ENCODE measurements at regions not wholly inside any gene's neighbourhood (a gene's known extent, or its start where the extent isn't known, plus 50 kb on each side); places are given as distances from the start of the nearest gene placed in this dataset.

DNA sequence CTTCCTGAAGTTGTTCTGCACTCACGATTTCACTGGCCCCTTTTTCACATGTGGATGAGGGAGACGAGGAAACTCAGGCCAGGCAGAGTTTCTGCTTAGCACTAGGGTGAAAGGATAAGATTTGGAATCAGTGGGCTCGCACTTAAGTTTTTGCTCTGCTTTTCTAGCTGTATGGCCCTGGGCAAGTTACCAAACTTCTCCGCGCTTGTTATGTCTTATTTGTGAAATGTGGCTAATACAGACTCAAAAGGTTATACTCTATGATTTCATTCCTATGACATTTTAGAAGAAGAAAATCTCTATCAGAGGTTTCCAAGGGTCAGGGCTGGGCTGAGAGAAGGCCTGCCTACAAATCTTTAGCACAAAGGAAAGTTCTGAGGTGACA lies 191.9 kb upstream of the LRIG1 start:
- DNase-seq = no peak

DNA sequence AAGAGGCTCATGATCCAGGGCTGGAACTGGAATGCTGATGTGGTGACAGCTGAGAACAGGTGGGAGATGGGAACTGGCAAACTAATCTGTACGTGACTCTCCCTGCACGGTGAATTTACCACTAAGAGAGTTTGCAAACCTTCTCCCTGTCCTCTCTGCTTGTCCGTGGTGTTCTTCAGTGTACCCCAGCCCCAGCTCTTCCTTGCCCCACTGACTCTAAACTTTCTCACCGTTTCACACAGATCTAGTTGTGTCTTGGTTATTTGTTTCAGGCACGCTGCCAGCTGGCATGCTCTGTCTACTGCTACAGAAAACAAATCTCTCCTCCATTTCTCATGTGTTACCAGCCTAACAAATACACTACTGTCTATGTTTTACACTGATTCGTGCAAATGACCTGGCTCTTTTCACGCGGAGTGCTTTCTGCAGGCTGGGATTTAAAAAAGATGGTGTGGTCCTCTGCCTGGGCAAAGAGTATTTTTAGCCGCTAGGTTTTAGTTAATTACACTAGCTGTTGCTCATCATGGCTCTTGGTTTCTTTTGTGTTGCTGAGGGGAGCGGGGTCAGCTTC lies 192.7 kb upstream of the LRIG1 start:
- DNase-seq = no peak

DNA sequence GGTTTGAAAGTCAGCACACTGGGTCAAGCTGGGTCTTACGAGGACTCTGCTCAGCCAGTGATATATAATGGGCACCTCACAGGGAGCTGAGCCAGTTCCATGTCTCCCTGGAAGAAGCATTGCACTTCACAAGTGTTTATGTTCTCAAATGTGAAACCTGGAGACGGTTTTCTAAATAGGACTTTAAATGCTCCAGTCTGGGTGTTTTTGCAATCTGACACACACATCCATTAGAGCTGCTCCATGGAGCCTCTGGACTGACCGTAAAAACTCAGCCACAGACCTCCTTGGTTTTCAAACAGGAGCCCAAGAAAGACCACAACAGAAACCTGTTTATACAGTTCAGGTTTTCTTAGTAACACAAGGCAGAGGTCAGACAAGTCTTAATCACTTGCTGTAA lies 201.3 kb upstream of the LRIG1 start:
- no peak for DNase-seq

DNA sequence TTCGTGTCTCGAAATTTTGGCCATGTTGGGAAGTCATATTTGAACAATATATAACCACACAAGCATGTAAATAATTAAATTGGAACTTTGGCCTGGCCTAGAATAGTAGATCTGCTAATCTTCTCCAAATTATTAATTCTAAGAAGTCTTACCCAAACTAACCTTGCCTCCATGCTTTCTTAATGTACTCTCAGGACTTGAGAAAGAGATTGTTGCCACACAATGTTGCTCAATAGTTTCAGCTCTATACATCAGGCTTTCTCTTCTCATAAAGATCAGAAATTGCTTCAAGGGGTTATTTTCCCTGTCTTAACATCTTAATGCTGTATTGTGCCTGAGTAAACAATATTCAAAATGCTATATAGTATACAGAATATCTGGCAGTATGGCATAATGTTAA lies 202.7 kb upstream of the LRIG1 start:
- no peak for DNase-seq

DNA sequence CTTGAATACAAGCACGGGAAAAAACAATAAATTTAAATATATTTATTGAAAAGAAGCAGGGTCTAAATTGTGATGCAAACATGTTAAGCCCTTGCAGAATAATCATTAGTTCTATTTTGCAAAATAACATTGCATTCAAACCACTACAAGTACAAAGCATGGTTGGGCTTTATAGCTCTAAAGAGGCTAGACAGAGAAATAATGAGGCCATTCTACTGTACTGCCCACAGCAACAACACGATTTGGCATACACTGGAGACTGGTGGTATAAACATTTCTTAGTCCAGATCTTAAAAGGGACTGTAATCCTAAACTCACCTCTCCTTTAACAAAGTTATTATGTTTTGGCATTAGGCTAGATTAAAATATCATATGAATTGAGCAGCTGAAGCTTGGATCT lies 204.3 kb upstream of the LRIG1 start:
- no peak for DNase-seq

DNA sequence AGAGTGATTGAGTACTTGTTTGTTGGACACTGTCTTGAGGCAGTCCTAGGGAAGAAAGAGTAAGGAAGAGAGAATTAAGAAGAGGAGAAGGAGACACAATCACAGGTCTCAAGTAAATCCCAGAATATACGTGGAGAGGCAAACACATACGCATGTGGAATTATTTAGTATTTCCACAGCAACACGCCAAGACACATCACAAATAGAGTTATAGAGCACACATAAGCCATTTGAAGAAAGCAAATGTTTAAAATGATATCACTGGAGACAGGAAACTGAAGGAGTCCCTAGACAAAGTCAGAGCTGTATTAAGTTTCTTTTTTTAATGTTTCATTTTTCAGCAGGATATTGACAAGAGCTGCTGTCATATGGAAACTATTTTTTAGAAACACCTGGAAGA lies 206.1 kb upstream of the LRIG1 start:
- DNase-seq = no peak

DNA sequence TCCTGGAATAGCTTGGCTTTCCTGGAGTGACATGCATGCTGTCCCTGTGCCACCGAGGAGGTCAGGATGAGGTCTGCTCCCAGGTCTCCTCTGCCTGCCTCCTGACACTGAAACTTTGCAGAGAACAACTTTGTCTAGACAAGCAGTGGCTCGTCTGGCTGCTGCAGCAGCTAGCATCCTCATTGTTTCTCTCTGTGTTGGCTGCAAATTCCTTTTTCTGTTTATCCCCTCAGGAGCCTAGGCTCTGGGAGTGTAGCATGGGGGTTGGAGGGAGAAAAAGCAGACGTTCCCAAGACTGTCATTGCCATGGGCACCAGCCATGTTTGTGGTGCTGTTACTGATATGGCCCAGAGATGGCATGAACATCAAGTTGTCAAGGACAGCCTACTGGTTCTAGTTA lies 208.7 kb upstream of the LRIG1 start:
- DNase-seq = no peak

DNA sequence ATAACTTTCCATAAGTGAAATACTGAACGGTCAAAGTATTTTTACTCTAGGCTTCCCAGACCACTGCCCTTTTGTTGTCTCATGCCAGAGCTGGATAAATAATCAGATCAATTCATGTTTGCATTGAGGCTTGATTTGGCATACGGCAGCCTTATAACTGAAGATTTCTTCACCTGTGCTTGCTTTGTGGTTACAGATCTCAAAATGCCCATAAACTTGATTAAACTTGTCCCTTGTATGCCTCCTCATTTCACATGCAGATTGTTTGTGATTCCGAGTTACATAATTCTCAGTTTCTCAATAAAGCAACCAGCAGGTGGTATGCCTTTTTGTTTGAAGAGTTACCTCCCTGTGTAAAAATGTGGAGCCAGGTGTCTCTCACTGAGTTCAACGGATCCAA lies 211.4 kb upstream of the LRIG1 start:
- no peak for DNase-seq

DNA sequence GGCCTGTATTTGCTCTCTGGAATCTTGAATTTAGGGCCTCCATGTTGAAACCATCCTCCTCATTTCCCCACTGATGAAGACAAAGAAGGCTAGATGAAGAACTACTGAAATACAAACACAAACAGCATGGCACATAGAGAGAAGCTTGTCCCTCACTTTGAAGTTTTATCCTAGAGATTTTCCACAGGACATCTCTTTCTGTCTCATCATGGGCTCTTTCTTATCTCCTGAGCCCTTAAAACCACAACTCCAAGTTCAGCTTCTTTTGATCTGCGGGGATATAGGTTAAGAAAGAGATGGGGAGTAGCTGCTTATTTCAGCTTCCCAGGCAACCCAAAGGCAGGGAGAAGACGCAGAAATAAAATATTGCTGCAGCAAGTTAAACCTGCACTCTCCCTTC lies 213.1 kb upstream of the LRIG1 start:
- DNase-seq = no peak

DNA sequence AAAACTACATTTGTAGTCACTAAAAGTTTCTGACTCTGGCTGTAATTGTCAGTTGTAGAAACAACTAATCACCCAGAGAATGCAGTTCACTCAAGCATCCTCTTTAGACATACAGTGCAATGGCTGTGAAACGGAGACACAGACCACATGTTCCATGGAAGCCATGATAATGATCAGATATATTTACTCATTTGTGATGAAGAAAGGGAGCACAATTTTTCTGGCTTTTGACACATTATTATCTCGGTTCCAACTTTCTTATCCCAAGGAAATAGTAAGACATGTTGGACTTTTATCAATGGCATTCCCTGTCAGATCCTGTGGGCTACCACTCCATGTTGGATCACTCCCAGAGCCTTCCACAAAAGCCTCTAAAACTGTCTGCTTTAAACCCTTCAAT lies 215.0 kb upstream of the LRIG1 start:
- no peak for DNase-seq

DNA sequence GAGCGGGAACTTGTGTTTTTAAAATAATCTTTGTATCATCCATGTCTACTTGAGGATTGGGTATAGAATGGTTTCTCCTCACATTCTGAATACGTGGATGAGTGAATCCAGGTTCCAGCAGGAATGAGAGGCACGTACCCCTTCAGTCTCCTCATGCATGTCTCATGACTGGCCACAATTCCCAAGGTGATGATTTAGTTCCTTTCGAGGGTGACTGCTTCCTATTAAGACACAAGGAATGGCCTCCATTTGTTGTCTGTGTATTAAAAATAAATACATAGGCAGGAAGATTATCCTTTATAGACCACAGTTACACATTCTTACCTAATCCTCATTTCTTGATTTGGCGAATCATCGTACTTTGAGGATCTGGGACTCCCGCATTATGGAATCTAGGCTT lies 217.0 kb upstream of the LRIG1 start:
- DNase-seq = no peak

DNA sequence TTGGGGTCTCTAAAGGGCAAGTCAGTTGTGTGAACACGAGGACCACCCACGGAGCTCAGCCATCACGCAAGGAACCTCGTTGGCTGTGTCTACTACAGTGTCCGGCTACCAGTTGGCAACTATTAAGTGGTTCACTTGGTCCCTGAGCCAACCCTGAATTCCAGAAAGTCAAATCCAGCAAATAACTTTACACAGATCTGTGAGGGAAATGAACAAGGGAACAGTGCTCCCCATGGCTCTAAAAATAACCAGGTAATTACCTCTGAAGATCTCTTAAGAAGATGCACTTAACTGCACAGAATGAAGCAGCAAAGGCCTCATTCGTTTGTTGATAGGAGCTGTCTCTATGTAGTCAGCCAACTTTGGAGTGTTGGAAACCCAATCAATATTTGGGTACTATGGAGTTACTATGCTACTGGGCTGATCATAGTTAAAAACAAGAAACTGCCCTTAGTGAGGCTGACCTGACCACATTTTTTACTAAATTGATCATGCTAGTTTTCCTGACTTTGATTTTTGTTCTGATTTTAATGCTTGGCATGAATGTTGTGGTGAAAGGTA lies 219.1 kb upstream of the LRIG1 start:
- DNase-seq = no peak

DNA sequence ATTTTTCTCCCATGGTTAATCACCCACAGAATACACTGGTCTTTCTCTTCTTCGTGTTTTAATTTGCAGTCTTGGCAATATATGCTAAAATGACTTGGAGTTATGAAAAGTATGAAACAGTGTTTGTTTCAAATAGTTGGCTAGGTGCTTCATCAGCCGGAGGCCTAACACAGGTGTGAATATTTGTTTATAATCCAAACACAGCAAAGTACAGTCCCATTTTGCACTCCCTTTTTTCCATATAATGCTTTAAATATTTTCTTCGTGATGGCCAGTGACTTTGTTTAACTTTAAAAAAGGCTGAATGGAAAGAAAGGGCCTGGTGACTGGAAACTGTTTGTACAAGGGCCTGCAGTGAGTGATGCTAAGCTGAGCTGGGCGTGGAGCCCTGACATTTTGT lies 219.7 kb upstream of the LRIG1 start:
- no peak for DNase-seq

DNA sequence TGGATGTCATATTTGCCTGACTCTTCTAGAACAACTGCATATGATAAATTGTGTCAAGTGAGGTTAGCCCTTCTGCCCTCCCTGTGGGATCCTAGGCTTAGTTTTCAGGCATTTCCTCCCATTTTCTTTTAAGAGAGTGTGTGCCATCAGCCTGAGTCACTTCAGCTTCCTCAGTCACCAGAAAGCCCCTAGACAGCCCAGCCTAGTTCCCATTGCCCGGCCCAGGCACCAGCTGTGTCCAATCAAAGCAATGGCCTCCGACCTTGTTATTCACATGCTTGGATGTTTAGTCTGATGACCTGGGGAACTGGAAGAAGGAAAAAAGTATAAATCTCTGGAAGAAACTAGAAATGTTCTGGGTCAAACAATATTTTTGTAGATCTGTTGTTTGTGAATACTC lies 221.9 kb upstream of the LRIG1 start:
- DNase-seq = no peak

DNA sequence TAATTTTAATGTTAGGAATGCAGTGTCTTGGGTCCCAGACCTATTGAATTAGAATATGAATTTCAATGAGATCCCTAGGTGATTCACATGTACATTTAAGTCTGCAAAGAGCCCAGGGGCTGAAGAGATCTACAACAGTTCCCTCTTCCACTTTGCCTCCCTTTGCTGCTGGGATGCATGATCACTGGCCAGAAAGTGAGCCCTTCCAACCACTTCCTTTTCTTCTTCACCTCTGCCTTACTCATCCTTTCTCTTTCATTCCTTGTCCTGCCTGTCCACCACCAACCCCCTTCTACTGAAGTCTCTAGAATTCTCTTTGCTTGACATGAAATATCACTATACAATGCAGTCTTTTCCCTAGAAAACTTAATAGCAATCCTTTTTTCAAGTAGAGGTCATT lies 222.4 kb upstream of the LRIG1 start:
- no peak for DNase-seq

DNA sequence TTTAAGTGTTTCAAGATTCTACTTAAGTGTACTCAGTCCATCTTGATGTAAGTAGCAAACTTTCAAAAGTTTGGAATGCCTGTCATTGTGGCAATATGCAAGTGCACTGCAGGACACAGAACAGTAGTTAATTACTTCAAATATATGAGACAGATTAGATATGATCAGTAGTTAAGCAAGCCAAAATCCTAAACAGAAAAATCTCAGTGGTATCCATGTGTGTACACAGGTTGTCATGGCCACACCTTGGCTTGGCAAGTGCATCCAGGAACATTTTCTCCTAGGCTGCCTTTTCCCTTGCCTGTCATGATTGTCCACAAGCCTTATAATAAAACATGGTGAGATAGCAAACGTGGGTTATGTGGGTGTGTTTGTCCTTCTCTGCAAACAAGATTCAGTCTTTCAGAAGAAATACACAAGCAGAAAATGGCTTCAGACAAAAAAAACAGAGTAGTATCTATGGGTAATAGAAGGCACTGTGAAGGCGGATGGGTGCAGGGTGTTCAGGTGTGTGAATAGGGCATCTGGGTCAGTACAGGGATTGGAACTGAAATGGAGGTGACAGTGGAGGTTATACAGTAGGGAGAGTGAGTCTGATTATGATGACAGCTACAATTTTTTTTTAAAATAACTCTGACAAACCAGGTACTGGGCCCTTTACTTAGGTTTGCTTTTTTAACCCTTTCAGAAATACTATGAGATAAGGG lies 229.0 kb upstream of the LRIG1 start:
- no peak for DNase-seq

DNA sequence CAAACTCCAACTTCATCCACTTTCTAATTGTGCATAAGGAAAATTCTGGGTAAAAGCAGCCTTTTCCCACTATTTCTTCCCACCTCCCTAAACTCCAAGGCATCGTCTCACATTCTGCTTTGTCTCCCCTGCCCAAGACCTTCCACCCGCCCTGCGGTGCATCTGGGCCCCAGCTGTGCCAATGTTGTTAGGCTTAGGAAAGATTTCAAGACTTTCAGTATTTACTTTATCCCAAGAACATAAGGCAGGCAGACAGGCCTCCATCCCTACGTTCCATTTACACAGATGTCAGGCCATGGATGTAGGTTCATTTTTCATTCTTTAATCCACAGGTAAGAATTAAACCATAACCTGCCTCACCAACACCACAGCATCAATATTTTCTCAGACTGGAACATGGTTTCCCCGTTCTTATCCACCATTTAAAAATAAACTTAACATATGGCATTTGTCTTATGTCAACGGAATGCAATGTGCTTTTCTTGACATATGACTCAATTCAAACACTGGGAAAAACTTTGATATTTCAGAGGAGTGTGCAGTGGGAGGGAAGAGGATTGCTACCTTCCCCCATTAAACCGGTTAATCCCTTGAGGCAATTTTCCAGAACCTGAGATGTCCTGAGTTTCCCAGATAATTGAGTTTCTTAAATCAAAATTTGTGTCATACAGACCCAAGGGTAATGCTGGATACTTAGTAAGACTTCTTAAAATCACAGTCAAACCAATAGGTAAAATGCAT lies 238.0 kb upstream of the LRIG1 start:
- DNase-seq = no peak

DNA sequence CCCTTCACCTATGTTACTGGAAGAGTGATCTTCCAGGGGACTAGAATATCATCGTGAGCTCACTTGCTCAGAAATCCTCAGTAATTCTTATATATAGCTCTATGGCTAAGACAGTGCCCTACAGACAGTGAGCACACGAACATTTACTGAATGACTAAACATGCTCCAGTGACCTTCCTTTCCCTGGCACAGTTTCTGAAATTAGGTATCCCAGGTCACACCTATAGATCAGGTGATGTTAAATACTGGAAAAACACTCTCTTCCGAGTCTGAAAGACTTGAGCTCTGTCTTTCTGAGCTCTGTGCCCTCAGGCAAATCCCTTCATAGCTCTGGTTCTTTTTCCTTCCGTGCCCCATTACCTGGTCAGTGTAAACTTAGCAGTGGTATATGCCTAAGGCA lies 239.4 kb upstream of the LRIG1 start:
- DNase-seq = no peak

DNA sequence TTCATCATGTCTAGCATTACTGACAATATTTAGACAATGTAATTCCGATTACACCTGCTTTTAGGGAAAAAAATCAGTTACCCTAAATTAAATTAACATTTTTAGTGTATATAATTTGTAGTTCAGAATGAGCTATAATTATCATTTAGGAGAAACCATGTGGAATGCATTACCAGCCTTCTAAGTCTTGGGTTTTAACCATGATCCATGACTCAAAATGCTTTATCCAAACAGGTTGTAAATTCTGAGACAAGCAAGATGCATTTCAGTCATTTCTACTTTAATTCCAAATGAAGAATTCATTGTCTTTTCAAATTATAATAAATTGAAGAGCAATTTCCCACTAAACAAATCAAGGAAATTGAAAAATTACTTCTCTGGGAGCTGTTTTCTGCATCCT lies 243.7 kb upstream of the LRIG1 start:
- no peak for DNase-seq

DNA sequence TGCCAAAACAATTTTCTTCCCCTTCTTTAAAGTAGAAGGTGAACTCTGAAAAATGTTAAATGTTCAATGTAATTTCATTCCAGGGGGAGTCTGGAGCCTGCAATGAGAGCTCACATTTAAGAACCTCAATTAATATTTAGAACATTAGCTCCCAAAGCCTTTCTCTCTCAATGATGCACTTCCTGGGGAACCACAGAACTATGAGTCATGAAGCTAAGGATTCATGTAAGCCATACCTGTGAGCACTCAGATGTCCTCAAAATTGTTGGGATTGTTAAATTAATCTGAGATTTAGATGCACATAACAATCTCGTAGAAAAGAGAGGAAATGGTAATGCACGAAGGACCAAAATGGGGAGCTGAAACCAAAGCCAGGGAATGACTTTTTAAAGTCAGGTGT lies 244.2 kb upstream of the LRIG1 start:
- DNase-seq = no peak

DNA sequence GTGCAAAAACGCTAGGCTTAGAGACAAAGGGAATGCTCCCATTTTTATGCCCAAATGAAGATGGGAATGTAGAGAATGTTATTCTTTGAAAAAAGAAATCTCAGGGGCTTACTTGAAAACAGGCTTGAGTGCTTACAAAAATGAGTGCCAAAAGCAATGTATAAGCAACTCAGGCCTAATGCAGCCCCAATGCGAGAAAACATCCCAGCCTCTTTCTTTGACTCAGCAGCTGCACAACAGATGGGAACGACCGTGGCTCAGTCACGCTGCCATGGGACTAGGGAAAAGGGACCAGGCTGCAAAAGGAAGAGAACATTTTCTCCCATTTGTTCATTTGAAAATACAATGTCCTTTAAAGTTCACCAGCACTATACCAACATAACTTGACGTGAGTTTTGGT lies 246.4 kb upstream of the LRIG1 start:
- no peak for DNase-seq

DNA sequence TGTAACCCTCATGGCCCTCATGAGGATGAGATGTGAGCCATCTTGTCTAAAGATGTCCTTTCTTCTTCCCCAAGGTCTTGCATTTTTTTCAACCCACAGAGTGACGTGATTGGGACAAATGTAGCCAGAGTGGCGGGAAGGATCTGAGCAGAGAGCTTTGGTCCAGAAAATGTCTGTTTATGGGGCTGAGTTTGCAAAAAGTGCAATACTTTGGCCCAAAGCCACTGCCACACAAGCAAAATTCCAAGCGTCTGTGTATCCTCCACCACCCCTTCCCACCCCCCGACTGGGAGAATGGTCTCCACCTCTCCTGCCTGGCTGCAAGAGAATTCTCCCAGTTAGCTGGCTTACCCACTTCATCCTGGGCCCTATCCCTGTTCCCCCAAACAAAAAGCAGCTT lies 246.9 kb upstream of the LRIG1 start:
- no peak for DNase-seq

DNA sequence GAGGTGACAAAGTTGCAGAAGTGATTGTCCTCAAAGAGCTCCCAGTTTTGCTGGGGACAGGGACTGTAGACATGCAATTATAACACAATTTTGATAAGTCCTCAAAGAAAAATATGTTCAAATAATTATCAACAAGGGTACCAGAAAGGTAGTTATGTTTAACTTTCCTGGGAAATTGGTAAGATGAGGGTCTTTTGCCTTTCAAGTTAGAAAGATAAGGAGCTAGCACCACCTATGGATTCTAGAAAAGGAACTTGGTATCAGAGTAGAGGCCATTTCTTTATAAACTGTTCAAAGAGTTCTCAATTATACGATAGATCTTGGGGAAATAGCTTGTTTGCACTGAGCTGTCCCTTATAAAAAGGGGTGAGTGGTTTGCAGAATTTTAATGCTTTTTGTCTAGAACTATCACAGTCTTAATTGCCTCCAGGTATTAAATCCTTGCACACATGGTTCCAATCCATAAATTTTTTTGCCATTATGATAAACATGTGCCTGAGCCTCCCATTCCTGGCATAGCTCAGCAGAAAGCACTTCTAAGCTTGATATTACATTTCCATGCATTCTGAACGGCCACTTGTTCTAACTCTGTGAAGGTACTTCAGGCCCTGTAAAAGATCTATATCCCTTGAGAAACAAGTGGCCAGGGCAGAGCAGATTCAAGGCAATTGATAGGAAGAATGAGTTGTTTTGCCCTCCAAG lies 247.5 kb upstream of the LRIG1 start:
- DNase-seq = no peak

DNA sequence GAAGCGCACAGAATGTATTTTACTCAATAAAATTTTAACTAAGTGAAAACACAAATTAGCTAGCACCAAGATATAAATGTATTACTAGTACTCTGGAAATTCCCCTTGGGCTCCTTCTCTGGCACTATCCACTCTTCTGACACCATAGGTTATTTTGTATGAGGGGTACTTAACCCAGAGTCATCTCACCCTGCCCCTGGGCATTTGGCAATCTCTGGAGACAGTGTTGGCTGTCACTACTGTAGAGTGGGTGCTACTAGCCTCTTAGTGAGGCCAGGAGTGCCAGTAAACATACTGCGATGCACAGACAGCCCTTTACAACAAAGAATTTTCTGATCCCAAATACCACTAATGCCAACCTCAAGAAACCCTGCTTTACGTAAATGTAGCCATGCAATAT lies 246.3 kb upstream of the KBTBD8 start:
- no peak for DNase-seq

All from NCI-H774 (cell line).